ENCODE measurements at regions not wholly inside any gene's neighbourhood (a gene's known extent, or its start where the extent isn't known, plus 50 kb on each side); places are given as distances from the start of the nearest gene placed in this dataset.

DNA sequence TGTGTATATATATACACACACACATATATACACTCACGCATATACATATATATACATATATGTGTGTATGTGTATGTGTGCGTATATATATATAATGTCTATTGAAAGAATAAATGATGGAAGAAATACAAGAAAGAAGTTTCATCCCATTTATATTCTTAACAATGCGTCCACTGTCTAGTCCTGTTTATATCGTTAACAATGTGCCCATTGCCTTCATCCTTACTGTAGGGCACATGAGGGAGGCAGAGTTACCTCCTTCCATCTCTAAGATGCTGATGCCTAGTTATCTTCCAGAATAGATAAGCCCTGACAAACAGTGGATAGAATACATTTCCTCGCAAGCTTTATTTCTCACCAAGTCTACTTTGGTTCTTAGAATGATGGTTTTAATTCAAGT lies 389.8 kb upstream of the SEMA6A start:
- Histone ChIP-seq H3K4me2 (ENCODE audit: control insufficient read depth, extremely low read depth, insufficient read depth, low read depth, low read length) (no peak overlapping the region), H2AFZ (ENCODE audit: control insufficient read depth, low read length) (no peak overlapping the region), H3K4me3 (ENCODE audit: control insufficient read depth in 2 of 3, extremely low read depth in 1 of 3, insufficient read depth in 2 of 3, low read depth in 1 of 3, low read length in 3 of 3) (no peak overlapping the region), H3K27me3 (ENCODE audit: control insufficient read depth, extremely low read depth, insufficient read depth, low read length) (no peaks in the 10 kb centered on the region), H3K36me3 (ENCODE audit: control insufficient read depth in 2 of 2, extremely low read depth in 1 of 2, insufficient read depth in 2 of 2, low read length in 2 of 2) (no peaks in the 10 kb centered on the region), H3K9me3 (ENCODE audit: control insufficient read depth, low read depth, low read length) (no peaks in the 10 kb centered on the region), H3K27ac (ENCODE audit: control insufficient read depth, insufficient read depth, low read length) (no peak overlapping the region), H4K20me1 (ENCODE audit: control insufficient read depth, extremely low read depth, insufficient read depth, low read length) (no peaks in the 10 kb centered on the region), H3K9ac (ENCODE audit: control insufficient read depth, extremely low read depth, insufficient read depth, low read length) (no peak overlapping the region), H3K9me1 (ENCODE audit: control insufficient read depth, extremely low read depth, insufficient read depth, low read length) (no peaks in the 10 kb centered on the region), H3K79me2 (ENCODE audit: control insufficient read depth, insufficient read depth, low read length) (no peaks in the 10 kb centered on the region), H3K4me1 (ENCODE audit: control insufficient read depth, extremely low read depth, insufficient read depth, low read length) (no peaks in the 10 kb centered on the region)
- dilution Hi-C loops (cut with MboI; ENCODE audit: extremely low pct_ligation_motif_present, low sequenced_read_pairs): no loop called here
- DNase-seq (ENCODE audit: low read depth, low spot score) (no peak), FAIRE-seq (no peak)
- TF ChIP-seq, protein P1, sequence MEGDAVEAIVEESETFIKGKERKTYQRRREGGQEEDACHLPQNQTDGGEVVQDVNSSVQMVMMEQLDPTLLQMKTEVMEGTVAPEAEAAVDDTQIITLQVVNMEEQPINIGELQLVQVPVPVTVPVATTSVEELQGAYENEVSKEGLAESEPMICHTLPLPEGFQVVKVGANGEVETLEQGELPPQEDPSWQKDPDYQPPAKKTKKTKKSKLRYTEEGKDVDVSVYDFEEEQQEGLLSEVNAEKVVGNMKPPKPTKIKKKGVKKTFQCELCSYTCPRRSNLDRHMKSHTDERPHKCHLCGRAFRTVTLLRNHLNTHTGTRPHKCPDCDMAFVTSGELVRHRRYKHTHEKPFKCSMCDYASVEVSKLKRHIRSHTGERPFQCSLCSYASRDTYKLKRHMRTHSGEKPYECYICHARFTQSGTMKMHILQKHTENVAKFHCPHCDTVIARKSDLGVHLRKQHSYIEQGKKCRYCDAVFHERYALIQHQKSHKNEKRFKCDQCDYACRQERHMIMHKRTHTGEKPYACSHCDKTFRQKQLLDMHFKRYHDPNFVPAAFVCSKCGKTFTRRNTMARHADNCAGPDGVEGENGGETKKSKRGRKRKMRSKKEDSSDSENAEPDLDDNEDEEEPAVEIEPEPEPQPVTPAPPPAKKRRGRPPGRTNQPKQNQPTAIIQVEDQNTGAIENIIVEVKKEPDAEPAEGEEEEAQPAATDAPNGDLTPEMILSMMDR (optimal IDR thresholded peaks at IDR 0.05 in 1 of 3, IDR thresholded peaks at IDR 0.05 in 1 of 3, conservative IDR thresholded peaks at IDR 0.05 in 1 of 3; ENCODE audit: extremely low read depth in 1 of 3, insufficient read depth in 2 of 3, low read length in 3 of 3): no peak

DNA sequence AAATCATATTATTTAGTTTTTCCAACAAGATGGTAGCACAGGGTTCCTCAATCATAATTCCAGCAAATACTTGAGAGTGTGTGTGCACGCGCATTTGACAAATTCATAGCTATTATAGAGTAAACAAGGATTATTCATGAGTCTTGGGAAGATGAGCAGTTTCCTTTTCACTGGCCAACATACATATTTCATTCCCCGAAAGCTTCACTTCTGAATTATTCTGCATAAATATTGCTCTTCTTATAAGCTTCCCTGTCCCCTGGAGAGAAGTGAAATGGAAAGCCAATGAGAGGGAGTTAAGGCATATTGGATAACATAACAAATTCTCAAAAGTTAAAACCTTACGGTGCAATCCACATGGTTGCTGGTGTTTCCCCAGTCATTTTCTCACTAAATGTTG lies 386.4 kb upstream of the SEMA6A start:
- H3K9me3 ChIP-seq (ENCODE audit: control insufficient read depth, low read depth, low read length): no peaks in the 10 kb centered on the region
- FAIRE-seq (no peak), DNase-seq (ENCODE audit: low read depth, low spot score) (no peak)
- H3K27ac ChIP-seq (ENCODE audit: control insufficient read depth, insufficient read depth, low read length): no peak overlapping the region
- H3K79me2 ChIP-seq (ENCODE audit: control insufficient read depth, insufficient read depth, low read length): no peaks in the 10 kb centered on the region
- no peak overlapping the region for H2AFZ ChIP-seq (ENCODE audit: control insufficient read depth, low read length)
- no peaks in the 10 kb centered on the region for H3K9me1 ChIP-seq (ENCODE audit: control insufficient read depth, extremely low read depth, insufficient read depth, low read length)
- no peak overlapping the region for H3K4me3 ChIP-seq (ENCODE audit: control insufficient read depth in 2 of 3, extremely low read depth in 1 of 3, insufficient read depth in 2 of 3, low read depth in 1 of 3, low read length in 3 of 3)
- H3K9ac ChIP-seq (ENCODE audit: control insufficient read depth, extremely low read depth, insufficient read depth, low read length): no peak overlapping the region
- TF ChIP-seq, protein P1 (optimal IDR thresholded peaks at IDR 0.05 in 1 of 3, IDR thresholded peaks at IDR 0.05 in 1 of 3, conservative IDR thresholded peaks at IDR 0.05 in 1 of 3; ENCODE audit: extremely low read depth in 1 of 3, insufficient read depth in 2 of 3, low read length in 3 of 3): no peak
- TF ChIP-seq EZH2 (IDR thresholded peaks at IDR 0.05; ENCODE audit: low read length): no peak
- no peaks in the 10 kb centered on the region for H3K36me3 ChIP-seq (ENCODE audit: control insufficient read depth in 2 of 2, extremely low read depth in 1 of 2, insufficient read depth in 2 of 2, low read length in 2 of 2)
- dilution Hi-C loops (cut with MboI; ENCODE audit: extremely low pct_ligation_motif_present, low sequenced_read_pairs): no loop called here
- no peaks in the 10 kb centered on the region for H4K20me1 ChIP-seq (ENCODE audit: control insufficient read depth, extremely low read depth, insufficient read depth, low read length)
- no peak overlapping the region for H3K4me2 ChIP-seq (ENCODE audit: control insufficient read depth, extremely low read depth, insufficient read depth, low read depth, low read length)
- no peaks in the 10 kb centered on the region for H3K27me3 ChIP-seq (ENCODE audit: control insufficient read depth, extremely low read depth, insufficient read depth, low read length)
- H3K4me1 ChIP-seq (ENCODE audit: control insufficient read depth, extremely low read depth, insufficient read depth, low read length): no peaks in the 10 kb centered on the region

All from keratinocyte (primary cell).